H9 (cell line): ENCODE measurements at regions not wholly inside any gene's neighbourhood (a gene's known extent, or its start where the extent isn't known, plus 50 kb on each side); places are given as distances from the start of the nearest gene placed in this dataset.

Source experiments
- DNase-seq: peaks from one replicate; pipeline ENCODE4 v3.0.0-alpha.2; 2017
- H2AFZ ChIP-seq: one replicate; pipeline ENCODE4 v1.6.1; 2013; ENCODE audit warnings: mild to moderate bottlenecking, low read length, control low read depth, moderate library complexity
- H2AK5ac ChIP-seq: 2 replicates; pipeline ENCODE4 v1.6.1; 2013; ENCODE audit warnings: low read length, control low read depth, mixed read lengths; ENCODE audit not compliant: insufficient read length
- H2BK120ac ChIP-seq: one replicate; pipeline ENCODE4 v1.6.1; 2013; ENCODE audit warnings: low read depth, mild to moderate bottlenecking, low read length, control low read depth, inconsistent platforms; ENCODE audit not compliant: poor library complexity, severe bottlenecking
- H2BK12ac ChIP-seq: 2 replicates; pipeline ENCODE4 v1.6.1; 2013; ENCODE audit warnings: low read length, control low read depth, mixed read lengths, low read depth; ENCODE audit not compliant: insufficient read length
- H2BK15ac ChIP-seq: 2 replicates; pipeline ENCODE4 v1.6.1; 2013; ENCODE audit warnings: low read depth, low read length, control low read depth
- H2BK20ac ChIP-seq: one replicate; pipeline ENCODE4 v1.6.1; 2013; ENCODE audit warnings: low read depth, mild to moderate bottlenecking, low read length, control low read depth, inconsistent platforms; ENCODE audit not compliant: poor library complexity, severe bottlenecking
- H2BK5ac ChIP-seq: 2 replicates; pipeline ENCODE4 v1.6.1; 2013; ENCODE audit warnings: low read length, control low read depth, mixed read lengths; ENCODE audit not compliant: insufficient read length
- H3K14ac ChIP-seq: 2 replicates; pipeline ENCODE4 v1.6.1; 2013; ENCODE audit warnings: low read length, control low read depth; ENCODE audit not compliant: insufficient read depth
- H3K18ac ChIP-seq: 2 replicates; pipeline ENCODE4 v1.6.1; 2013; ENCODE audit warnings: low read depth, mild to moderate bottlenecking, mixed read lengths, low read length, control low read depth; ENCODE audit not compliant: insufficient read length
- H3K23ac ChIP-seq: 2 replicates; pipeline ENCODE4 v1.6.1; 2013; ENCODE audit warnings: low read length, control low read depth, mixed read lengths, low read depth; ENCODE audit not compliant: insufficient read length
- H3K23me2 ChIP-seq: 2 replicates; pipeline ENCODE4 v1.6.1; 2013; ENCODE audit warnings: low read depth, mild to moderate bottlenecking, mixed read lengths, low read length, control low read depth; ENCODE audit not compliant: insufficient read length, poor library complexity, severe bottlenecking
- H3K27ac ChIP-seq: 2 replicates; pipeline ENCODE4 v1.5.1; 2013; ENCODE audit warnings: low read length, control low read depth, mixed read lengths, low read depth; ENCODE audit not compliant: insufficient read length
- H3K27me3 ChIP-seq: 2 replicates; pipeline ENCODE4 v1.6.1; 2013; ENCODE audit warnings: low read length, control low read depth, inconsistent platforms; ENCODE audit not compliant: insufficient read depth
- H3K4ac ChIP-seq: 2 replicates; pipeline ENCODE4 v1.6.1; 2013; ENCODE audit warnings: low read depth, mild to moderate bottlenecking, control low read depth, inconsistent platforms, low read length, moderate library complexity
- H3K4me1 ChIP-seq: 2 replicates; pipeline ENCODE4 v1.6.1; 2013; ENCODE audit warnings: low read length, control low read depth, inconsistent platforms; ENCODE audit not compliant: insufficient read depth
- H3K4me2 ChIP-seq: 2 replicates; pipeline ENCODE4 v1.6.1; 2013; ENCODE audit warnings: low read length, control low read depth, mixed read lengths; ENCODE audit not compliant: insufficient read length, insufficient read depth
- H3K56ac ChIP-seq: 2 replicates; pipeline ENCODE4 v1.6.1; 2013; ENCODE audit warnings: low read depth, mild to moderate bottlenecking, mixed read lengths, low read length, control low read depth; ENCODE audit not compliant: insufficient read length
- H3K79me1 ChIP-seq: 2 replicates; pipeline ENCODE4 v1.6.1; 2013; ENCODE audit warnings: low read depth, mild to moderate bottlenecking, moderate library complexity, low read length, control low read depth, inconsistent platforms; ENCODE audit not compliant: insufficient read depth, poor library complexity, severe bottlenecking
- H3K79me2 ChIP-seq: 2 replicates; pipeline ENCODE4 v1.6.1; 2013; ENCODE audit warnings: low read length, control low read depth, inconsistent platforms; ENCODE audit not compliant: insufficient read depth
- H3K9ac ChIP-seq: 2 replicates; pipeline ENCODE4 v1.6.1; 2013; ENCODE audit warnings: low read length, control low read depth, mixed read lengths; ENCODE audit not compliant: insufficient read length; ENCODE audit errors: extremely low read depth
- H3K9me3 ChIP-seq: one replicate; pipeline ENCODE4 v1.6.1; 2013; ENCODE audit warnings: low read depth, low read length, inconsistent platforms; ENCODE audit not compliant: control insufficient read depth
- H3T11ph ChIP-seq: one replicate; pipeline ENCODE4 v1.6.1; 2013; ENCODE audit warnings: mild to moderate bottlenecking, low read length, control low read depth, inconsistent platforms
- H4K20me1 ChIP-seq: one replicate; pipeline ENCODE4 v1.6.1; 2013; ENCODE audit not compliant: control insufficient read depth, insufficient read length, insufficient read depth
- H4K5ac ChIP-seq: 2 replicates; pipeline ENCODE4 v1.6.1; 2013; ENCODE audit warnings: low read depth, mild to moderate bottlenecking, mixed read lengths, low read length, control low read depth; ENCODE audit not compliant: insufficient read length
- H4K8ac ChIP-seq: replicated peaks from 2 replicates; pipeline ENCODE4 v1.6.1; 2013; ENCODE audit warnings: low read length, control low read depth, mixed read lengths, low read depth; ENCODE audit not compliant: insufficient read length
- H4K91ac ChIP-seq: 2 replicates; pipeline ENCODE4 v1.6.1; 2013; ENCODE audit warnings: low read depth, mild to moderate bottlenecking, moderate library complexity, mixed read lengths, low read length, control low read depth; ENCODE audit not compliant: insufficient read length
- H3K27ac Mint-ChIP-seq, 3 experiments: 2 replicates in 2 of 3; 3 replicates in 1 of 3; pipeline ENCODE4 v1.8.0; 2020 to 2021; ENCODE audit warnings: mixed read lengths in 3 of 3, mild to moderate bottlenecking in 1 of 3, moderate library complexity in 1 of 3
- H3K27me3 Mint-ChIP-seq: 2 replicates; pipeline ENCODE4 v1.8.0; 2021; ENCODE audit warnings: low read depth, mild to moderate bottlenecking, moderate library complexity, mixed read lengths
- H3K36me3 Mint-ChIP-seq, 3 experiments: 2 replicates in 2 of 3; 3 replicates in 1 of 3; pipeline ENCODE4 v1.8.0; 2020 to 2021; ENCODE audit warnings: low read depth in 3 of 3, mixed read lengths in 3 of 3; ENCODE audit not compliant: insufficient read depth in 1 of 3
- H3K4me1 Mint-ChIP-seq, 2 experiments: 2 replicates each; pipeline ENCODE4 v1.8.0; 2020; ENCODE audit warnings: mixed read lengths in 2 of 2
- H3K4me3 Mint-ChIP-seq, 2 experiments: 2 replicates in 1 of 2; 3 replicates in 1 of 2; pipeline ENCODE4 v1.8.0; 2020 to 2021; ENCODE audit warnings: mild to moderate bottlenecking in 2 of 2, mixed read lengths in 2 of 2, moderate library complexity in 1 of 2
- H3K9me3 Mint-ChIP-seq, 2 experiments: 2 replicates in 1 of 2; 3 replicates in 1 of 2; pipeline ENCODE4 v1.8.0; 2020; ENCODE audit warnings: mild to moderate bottlenecking in 2 of 2, mixed read lengths in 2 of 2, moderate library complexity in 1 of 2
- WGBS: extraction: QIAGEN DNeasy Blood & Tissue Kit; methylation state at CpG from one replicate; pipeline ENCODE4 v1.1.7; 2013; ENCODE audit warnings: missing lambda C conversion rate, low lambda C conversion rate, mixed read lengths; ENCODE audit not compliant: insufficient read length; ENCODE audit errors: extremely low coverage; 5-methylcytosine and 5-hydroxymethylcytosine counted together
- TF ChIP-seq, protein P1 (sequence below): fragments of 200-600 bp; sonication (generic); conservative IDR thresholded peaks from 3 replicates; pipeline ENCODE4 v1.8.0; 2021; ENCODE audit warnings: antibody characterized with exemption, mild to moderate bottlenecking

- H2BK5ac ChIP-seq, result no peak overlapping the region
- TF ChIP-seq, protein P1, sequence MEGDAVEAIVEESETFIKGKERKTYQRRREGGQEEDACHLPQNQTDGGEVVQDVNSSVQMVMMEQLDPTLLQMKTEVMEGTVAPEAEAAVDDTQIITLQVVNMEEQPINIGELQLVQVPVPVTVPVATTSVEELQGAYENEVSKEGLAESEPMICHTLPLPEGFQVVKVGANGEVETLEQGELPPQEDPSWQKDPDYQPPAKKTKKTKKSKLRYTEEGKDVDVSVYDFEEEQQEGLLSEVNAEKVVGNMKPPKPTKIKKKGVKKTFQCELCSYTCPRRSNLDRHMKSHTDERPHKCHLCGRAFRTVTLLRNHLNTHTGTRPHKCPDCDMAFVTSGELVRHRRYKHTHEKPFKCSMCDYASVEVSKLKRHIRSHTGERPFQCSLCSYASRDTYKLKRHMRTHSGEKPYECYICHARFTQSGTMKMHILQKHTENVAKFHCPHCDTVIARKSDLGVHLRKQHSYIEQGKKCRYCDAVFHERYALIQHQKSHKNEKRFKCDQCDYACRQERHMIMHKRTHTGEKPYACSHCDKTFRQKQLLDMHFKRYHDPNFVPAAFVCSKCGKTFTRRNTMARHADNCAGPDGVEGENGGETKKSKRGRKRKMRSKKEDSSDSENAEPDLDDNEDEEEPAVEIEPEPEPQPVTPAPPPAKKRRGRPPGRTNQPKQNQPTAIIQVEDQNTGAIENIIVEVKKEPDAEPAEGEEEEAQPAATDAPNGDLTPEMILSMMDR, result no peak
- H3K4me1 ChIP-seq, result no peaks in the 10 kb centered on the region
- no peaks in the 10 kb centered on the region for H3K36me3 Mint-ChIP-seq
- H3K4me3 Mint-ChIP-seq, result no peak overlapping the region
- no peak overlapping the region for H2BK15ac ChIP-seq
- H3K14ac ChIP-seq, result no peak overlapping the region
- no peak overlapping the region for H4K8ac ChIP-seq
- H3K23me2 ChIP-seq, result no peaks in the 10 kb centered on the region
- no peak overlapping the region for H2AFZ ChIP-seq
- H3K79me2 ChIP-seq, result no peaks in the 10 kb centered on the region
- H4K20me1 ChIP-seq, result no peaks in the 10 kb centered on the region
- H3K79me1 ChIP-seq, result no peaks in the 10 kb centered on the region
- no peak overlapping the region for H3K56ac ChIP-seq
- no peaks in the 10 kb centered on the region for H3K9me3 Mint-ChIP-seq
- no peak overlapping the region for H2AK5ac ChIP-seq
- no peak overlapping the region for H2BK120ac ChIP-seq
- H3K18ac ChIP-seq, result no peak overlapping the region
- no peak overlapping the region for H3K9ac ChIP-seq
- no peak overlapping the region for H4K5ac ChIP-seq
- no peak for DNase-seq
- H3K27ac Mint-ChIP-seq, result no peak overlapping the region
- no peaks in the 10 kb centered on the region for H3K27me3 ChIP-seq
- no peak overlapping the region for H2BK20ac ChIP-seq
- H4K91ac ChIP-seq, result no peak overlapping the region
- H3K27ac ChIP-seq, result no peak overlapping the region
- H2BK12ac ChIP-seq, result no peak overlapping the region
- H3K4ac ChIP-seq, result no peak overlapping the region
- no peak overlapping the region for H3T11ph ChIP-seq
- WGBS, result no CpG with 5 or more reads among the region's 1 CpG
- no peaks in the 10 kb centered on the region for H3K4me1 Mint-ChIP-seq
- no peak overlapping the region for H3K23ac ChIP-seq
- no peaks in the 10 kb centered on the region for H3K27me3 Mint-ChIP-seq
- H3K9me3 ChIP-seq, result no peaks in the 10 kb centered on the region
- no peak overlapping the region for H3K4me2 ChIP-seq
Observed at GRCh38 chr7:84811362-84811761, 375.5 kb downstream of the SEMA3D start.
